ENCODE measurements at regions not wholly inside any gene's neighbourhood (a gene's known extent, or its start where the extent isn't known, plus 50 kb on each side); places are given as distances from the start of the nearest gene placed in this dataset.

GRCh38 chr16:6446370-6446769, 886.3 kb upstream of the RBFOX1 start:
- peaks cover 0 to 31% (median 5%) of the 10 kb centered on the region in 9 donors for H3K9me3 Mint-ChIP-seq
- no peaks in the 10 kb centered on the region for H3K36me3 Mint-ChIP-seq
- POLR2A ChIA-PET, result no interaction called here

GRCh38 chr16:6439129-6439528, 893.5 kb upstream of the RBFOX1 start:
- ATAC-seq, result no peak

More at GRCh38 chr16:6446370-6446769, 886.3 kb upstream of the RBFOX1 start:
- no peak overlapping the region for H3K4me3 Mint-ChIP-seq
- no peaks in the 10 kb centered on the region for H3K4me1 Mint-ChIP-seq
- no peak overlapping the region for H3K27ac Mint-ChIP-seq
- DNase-seq (no peak), ATAC-seq (no peak)
- H3K27me3 Mint-ChIP-seq, result peaks cover 0 to 1% (median 0%) of the 10 kb centered on the region in 5 donors

GRCh38 chr16:6428861-6429260, 903.8 kb upstream of the RBFOX1 start:
- Mint-ChIP-seq H3K4me1 (no peaks in the 10 kb centered on the region), H3K4me3 (no peak overlapping the region), H3K36me3 (no peaks in the 10 kb centered on the region), H3K27me3 (peaks cover 0 to 4% (median 0%) of the 10 kb centered on the region in 5 donors), H3K27ac (no peak overlapping the region), H3K9me3 (peaks cover 0 to 21% (median 5%) of the 10 kb centered on the region in 9 donors)
- POLR2A ChIA-PET, result no interaction called here
- ATAC-seq (no peak), DNase-seq (no peak)

More at GRCh38 chr16:6439129-6439528, 893.5 kb upstream of the RBFOX1 start:
- Mint-ChIP-seq H3K36me3 (no peaks in the 10 kb centered on the region), H3K9me3 (peaks cover 0 to 24% (median 10%) of the 10 kb centered on the region in 9 donors), H3K27ac (no peak overlapping the region), H3K4me1 (no peaks in the 10 kb centered on the region), H3K4me3 (no peak overlapping the region), H3K27me3 (peaks cover 0 to 4% (median 0%) of the 10 kb centered on the region in 5 donors)
- POLR2A ChIA-PET, result no interaction called here
- DNase-seq, result no peak

- Mint-ChIP-seq H3K27me3 (peaks cover 0 to 4% (median 0%) of the 10 kb centered on the region in 5 donors), H3K4me3 (no peak overlapping the region), H3K27ac (no peak overlapping the region), H3K36me3 (no peaks in the 10 kb centered on the region), H3K4me1 (no peaks in the 10 kb centered on the region), H3K9me3 (peaks cover 0 to 32% (median 6%) of the 10 kb centered on the region in 9 donors)
- DNase-seq, result no peak
- POLR2A ChIA-PET, result no interaction called here
- ATAC-seq, result no peak
These were observed 905.0 kb upstream of the RBFOX1 start for GRCh38 chr16:6427621-6428020.

- peaks cover 0 to 13% (median 4%) of the 10 kb centered on the region in 9 donors for H3K9me3 Mint-ChIP-seq
- H3K4me3 Mint-ChIP-seq, result no peak overlapping the region
- DNase-seq (no peak), ATAC-seq (no peak)
- H3K4me1 Mint-ChIP-seq, result no peaks in the 10 kb centered on the region
- H3K27me3 Mint-ChIP-seq, result no peaks in the 10 kb centered on the region
- H3K27ac Mint-ChIP-seq, result no peak overlapping the region
- H3K36me3 Mint-ChIP-seq, result no peaks in the 10 kb centered on the region
- POLR2A ChIA-PET, result no interaction called here
These were observed 925.0 kb upstream of the RBFOX1 start for GRCh38 chr16:6407596-6407995.

- DNase-seq, result no peak
These were observed 926.6 kb upstream of the RBFOX1 start for GRCh38 chr16:6406028-6406427.

GRCh38 chr16:6382924-6383459, 949.7 kb upstream of the RBFOX1 start:
- no peak overlapping the region for H3K27ac Mint-ChIP-seq
- no peaks in the 10 kb centered on the region for H3K4me1 Mint-ChIP-seq
- H3K36me3 Mint-ChIP-seq, result no peaks in the 10 kb centered on the region
- no peaks in the 10 kb centered on the region for H3K27me3 Mint-ChIP-seq
- ATAC-seq, result no peak
- no peak for DNase-seq
- POLR2A ChIA-PET, result no interaction called here
- peaks cover 0 to 11% (median 2%) of the 10 kb centered on the region in 9 donors for H3K9me3 Mint-ChIP-seq
- no peak overlapping the region for H3K4me3 Mint-ChIP-seq

More at GRCh38 chr16:6406028-6406427, 926.6 kb upstream of the RBFOX1 start:
- no peaks in the 10 kb centered on the region for H3K36me3 Mint-ChIP-seq
- H3K4me1 Mint-ChIP-seq, result no peaks in the 10 kb centered on the region
- POLR2A ChIA-PET, result no interaction called here
- ATAC-seq, result no peak
- peaks cover 0 to 9% (median 0%) of the 10 kb centered on the region in 9 donors for H3K9me3 Mint-ChIP-seq
- no peak overlapping the region for H3K4me3 Mint-ChIP-seq
- H3K27ac Mint-ChIP-seq, result no peak overlapping the region
- no peaks in the 10 kb centered on the region for H3K27me3 Mint-ChIP-seq

- Mint-ChIP-seq H3K27me3 (no peaks in the 10 kb centered on the region), H3K9me3 (peaks cover 0 to 11% (median 2%) of the 10 kb centered on the region in 9 donors), H3K36me3 (no peaks in the 10 kb centered on the region), H3K4me3 (no peak overlapping the region), H3K4me1 (no peaks in the 10 kb centered on the region), H3K27ac (no peak overlapping the region)
- POLR2A ChIA-PET, result no interaction called here
- DNase-seq (no peak), ATAC-seq (no peak)
These were observed 950.7 kb upstream of the RBFOX1 start for GRCh38 chr16:6381896-6382295.

GRCh38 chr16:6377956-6378355, 954.7 kb upstream of the RBFOX1 start:
- H3K9me3 Mint-ChIP-seq, result peaks cover 0 to 12% (median 0%) of the 10 kb centered on the region in 9 donors
- H3K27ac Mint-ChIP-seq, result no peak overlapping the region
- H3K4me3 Mint-ChIP-seq, result no peak overlapping the region
- ATAC-seq, result no peak
- H3K27me3 Mint-ChIP-seq, result no peaks in the 10 kb centered on the region
- DNase-seq, result no peak
- H3K4me1 Mint-ChIP-seq, result no peaks in the 10 kb centered on the region
- no peaks in the 10 kb centered on the region for H3K36me3 Mint-ChIP-seq
- POLR2A ChIA-PET, result no interaction called here

GRCh38 chr16:6375465-6376075, 957.1 kb upstream of the RBFOX1 start:
- Mint-ChIP-seq H3K27ac (no peak overlapping the region), H3K9me3 (peaks cover 0 to 8% (median 0%) of the 10 kb centered on the region in 9 donors), H3K4me1 (no peaks in the 10 kb centered on the region)

GRCh38 chr16:6374821-6375220, 957.8 kb upstream of the RBFOX1 start:
- Mint-ChIP-seq H3K27me3 (no peaks in the 10 kb centered on the region), H3K9me3 (peaks cover 0 to 8% (median 0%) of the 10 kb centered on the region in 9 donors), H3K4me3 (no peak overlapping the region), H3K36me3 (no peaks in the 10 kb centered on the region), H3K27ac (no peak overlapping the region), H3K4me1 (no peaks in the 10 kb centered on the region)
- no peak for ATAC-seq
- DNase-seq, result no peak
- POLR2A ChIA-PET, result no interaction called here

More at GRCh38 chr16:6375465-6376075, 957.1 kb upstream of the RBFOX1 start:
- DNase-seq (no peak), ATAC-seq (no peak)
- no peaks in the 10 kb centered on the region for H3K27me3 Mint-ChIP-seq
- H3K4me3 Mint-ChIP-seq, result no peak overlapping the region
- POLR2A ChIA-PET, result no interaction called here
- H3K36me3 Mint-ChIP-seq, result no peaks in the 10 kb centered on the region

- H3K27ac Mint-ChIP-seq, result no peak overlapping the region
- POLR2A ChIA-PET, result no interaction called here
These were observed 967.8 kb upstream of the RBFOX1 start for GRCh38 chr16:6364846-6365245.

GRCh38 chr16:6363896-6364607, 968.6 kb upstream of the RBFOX1 start:
- peaks cover 0 to 5% (median 1%) of the 10 kb centered on the region in 3 donors for H3K36me3 Mint-ChIP-seq
- peaks cover 0 to 2% (median 0%) of the 10 kb centered on the region in 5 donors for H3K27me3 Mint-ChIP-seq
- peaks cover 0 to 23% (median 6%) of the 10 kb centered on the region in 9 donors for H3K9me3 Mint-ChIP-seq
- POLR2A ChIA-PET, result no interaction called here
- ATAC-seq (no peak), DNase-seq (no peak)
- H3K4me3 Mint-ChIP-seq, result no peak overlapping the region
- no peak overlapping the region for H3K27ac Mint-ChIP-seq
- H3K4me1 Mint-ChIP-seq, result no peaks in the 10 kb centered on the region

More at GRCh38 chr16:6364846-6365245, 967.8 kb upstream of the RBFOX1 start:
- Mint-ChIP-seq H3K9me3 (peaks cover 0 to 23% (median 8%) of the 10 kb centered on the region in 9 donors), H3K4me3 (no peak overlapping the region), H3K27me3 (peaks cover 0 to 2% (median 0%) of the 10 kb centered on the region in 5 donors), H3K36me3 (peaks cover 0 to 5% (median 1%) of the 10 kb centered on the region in 3 donors), H3K4me1 (no peaks in the 10 kb centered on the region)
- DNase-seq (no peak), ATAC-seq (no peak)

All from naive thymus-derived CD8-positive, alpha-beta T cell (primary cell).